GM19397 (cell line): ENCODE measurements at regions not wholly inside any gene's neighbourhood (a gene's known extent, or its start where the extent isn't known, plus 50 kb on each side); places are given as distances from the start of the nearest gene placed in this dataset.

Experiments used
- ATAC-seq: cut with Tn5 transposase; IDR thresholded peaks from one replicate; pipeline ENCODE4 v1.9.1; 2021; ENCODE audit warnings: mild to moderate bottlenecking, moderate library complexity; ENCODE audit not compliant: unreplicated experiment

DNA sequence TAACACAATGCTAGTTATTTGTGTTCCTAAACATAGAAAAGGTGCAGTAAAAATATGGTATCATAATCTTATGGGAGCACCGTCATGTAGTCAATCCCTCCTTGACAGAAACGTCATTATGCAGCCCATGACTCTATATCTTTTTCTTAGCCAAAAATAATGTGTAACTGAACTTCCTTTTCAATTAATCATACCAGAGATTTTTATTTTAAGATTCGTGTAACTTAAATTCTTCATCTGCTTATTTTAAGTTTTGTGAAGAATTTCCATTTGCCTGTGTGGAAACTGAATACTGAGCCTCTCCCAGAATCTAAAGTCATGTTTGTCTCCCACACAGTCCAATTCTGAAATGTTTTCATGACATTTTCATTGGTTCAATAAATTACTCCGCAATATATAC, 699.1 kb downstream of the KCNA4 start:
- ATAC-seq = no peak

GRCh38 chr11:29315275-29315674, 701.6 kb downstream of the KCNA4 start:
- no peak for ATAC-seq

DNA sequence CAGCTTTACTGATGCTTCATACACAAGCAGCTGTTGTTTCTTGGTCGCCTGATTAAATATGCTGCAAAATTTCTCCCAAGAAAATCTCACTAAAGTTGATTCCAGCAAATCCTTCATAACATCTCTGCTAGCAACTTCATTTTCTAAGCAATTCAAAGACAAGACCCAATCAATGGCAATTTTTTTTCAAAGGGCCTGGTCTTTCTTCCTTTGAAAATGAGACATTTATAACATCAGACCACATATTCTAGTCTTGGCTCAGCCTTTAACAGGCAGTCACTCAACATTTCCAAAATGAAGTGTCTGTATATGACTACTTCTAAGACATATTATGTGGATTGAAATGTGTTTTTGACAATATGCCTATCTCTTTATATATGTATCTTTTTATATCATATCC, 702.6 kb downstream of the KCNA4 start:
- no peak for ATAC-seq

DNA sequence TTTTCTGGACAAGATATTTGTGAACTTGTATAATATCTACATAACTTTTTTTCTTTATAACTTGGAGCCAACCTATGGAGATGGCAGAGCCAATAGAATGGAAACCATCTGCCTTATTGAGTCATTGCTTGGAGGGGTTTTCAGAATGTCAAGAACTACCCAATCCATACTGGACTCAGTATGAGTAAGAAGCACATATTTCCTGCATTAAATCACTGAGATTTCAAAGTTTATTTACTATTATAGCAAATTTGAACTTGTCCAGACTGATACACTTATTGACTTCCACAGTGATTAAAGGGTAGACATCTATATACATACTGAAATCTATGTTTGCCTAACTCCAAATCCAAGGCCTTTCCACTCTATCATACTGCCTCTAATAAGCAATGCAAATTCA, 704.0 kb downstream of the KCNA4 start:
- ATAC-seq = no peak

GRCh38 chr11:29310725-29311342, 706.0 kb downstream of the KCNA4 start:
- no peak for ATAC-seq

DNA sequence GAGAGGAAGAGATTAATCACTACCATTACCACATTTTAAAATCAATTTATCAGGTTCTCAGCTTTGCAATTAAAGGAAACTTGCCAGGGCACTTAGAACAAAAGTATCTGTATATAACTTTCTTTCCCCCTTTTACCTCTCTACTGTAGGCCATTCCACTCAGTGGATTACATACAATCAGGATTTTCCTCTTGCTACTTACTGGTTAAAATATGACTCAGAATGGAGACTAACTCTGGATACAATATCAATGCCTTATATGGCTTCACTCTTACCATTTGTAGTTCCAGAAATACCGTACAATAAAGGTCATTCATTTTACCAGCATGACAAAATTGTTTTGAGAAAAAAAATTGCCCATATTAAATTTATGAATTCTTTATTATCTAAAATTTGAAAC, 706.8 kb downstream of the KCNA4 start:
- no peak for ATAC-seq

DNA sequence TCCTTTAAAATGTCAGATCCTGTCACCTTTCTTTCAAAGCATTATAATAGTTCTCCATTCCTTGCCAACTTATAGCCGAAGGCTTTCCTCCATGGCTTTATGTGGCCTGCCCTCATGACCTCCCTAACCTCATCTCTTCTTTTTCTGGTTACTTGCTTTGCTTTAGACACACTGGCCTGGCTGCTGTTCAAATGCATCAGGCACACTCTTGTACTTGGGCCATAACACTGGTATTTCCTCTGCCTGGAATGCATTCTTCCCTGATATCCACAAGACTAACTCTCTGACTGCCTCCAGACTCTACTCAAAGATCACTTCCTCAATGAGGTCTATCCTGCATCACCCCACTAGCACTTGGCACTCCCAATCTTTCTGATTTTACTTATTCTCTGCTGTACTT, 710.3 kb downstream of the KCNA4 start:
- ATAC-seq = no peak

DNA sequence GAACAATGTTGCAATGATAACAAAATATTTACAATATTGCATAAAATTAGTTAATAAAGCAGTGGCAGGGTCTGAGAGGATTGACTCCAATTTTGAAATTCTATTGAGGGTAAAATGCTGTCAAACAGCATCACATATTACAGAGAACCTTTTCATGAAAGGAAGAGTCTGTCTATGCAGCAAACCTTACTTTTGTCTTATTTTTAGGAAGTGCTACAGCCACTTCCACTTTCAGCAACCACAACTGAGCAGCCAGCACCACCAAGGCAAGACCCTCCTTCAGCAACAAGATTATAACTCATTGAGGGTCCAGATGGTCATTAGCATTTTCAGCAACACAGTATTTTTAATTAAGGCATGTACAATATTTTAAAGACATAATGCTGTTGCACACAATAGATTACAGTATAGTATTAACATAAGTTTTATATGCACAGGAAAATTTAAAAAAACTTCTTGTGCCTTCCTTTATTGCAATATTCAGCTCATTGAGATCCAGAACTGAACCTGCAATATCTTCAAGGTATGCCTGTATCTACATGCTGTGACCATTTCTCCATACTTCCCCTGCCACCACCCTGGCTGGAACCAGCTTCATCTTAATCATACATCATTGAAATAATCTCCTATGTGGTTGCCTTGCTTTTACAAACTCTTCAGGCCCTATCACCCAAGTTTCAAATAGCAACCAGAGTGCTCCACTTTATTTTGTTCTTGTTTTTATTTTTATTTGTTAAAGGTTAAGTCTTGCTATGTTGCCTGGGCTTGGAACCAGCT, 711.2 kb downstream of the KCNA4 start:
- ATAC-seq = no peak

- ATAC-seq = no peak
These were observed 716.4 kb downstream of the KCNA4 start for GRCh38 chr11:29300420-29300819.

DNA sequence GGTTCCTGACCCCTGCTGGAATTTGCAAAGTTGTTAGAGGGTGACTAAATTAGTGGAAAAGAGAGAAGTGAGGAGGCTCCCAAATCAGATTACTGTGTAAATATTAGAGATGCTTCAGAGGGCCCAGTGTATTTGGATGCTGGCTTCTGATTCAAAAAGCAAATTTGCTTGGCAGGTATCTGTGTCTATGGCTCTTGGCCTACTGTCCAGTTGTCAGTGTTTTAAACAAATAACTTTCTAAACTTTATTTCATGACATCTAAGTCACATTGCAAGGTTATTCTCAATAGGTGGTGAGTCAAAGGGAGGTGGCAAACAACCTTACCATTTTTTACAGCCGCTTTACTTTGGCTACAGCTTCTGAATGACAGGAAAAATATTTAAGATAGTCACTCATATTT, 720.1 kb downstream of the KCNA4 start:
- ATAC-seq = no peak

DNA sequence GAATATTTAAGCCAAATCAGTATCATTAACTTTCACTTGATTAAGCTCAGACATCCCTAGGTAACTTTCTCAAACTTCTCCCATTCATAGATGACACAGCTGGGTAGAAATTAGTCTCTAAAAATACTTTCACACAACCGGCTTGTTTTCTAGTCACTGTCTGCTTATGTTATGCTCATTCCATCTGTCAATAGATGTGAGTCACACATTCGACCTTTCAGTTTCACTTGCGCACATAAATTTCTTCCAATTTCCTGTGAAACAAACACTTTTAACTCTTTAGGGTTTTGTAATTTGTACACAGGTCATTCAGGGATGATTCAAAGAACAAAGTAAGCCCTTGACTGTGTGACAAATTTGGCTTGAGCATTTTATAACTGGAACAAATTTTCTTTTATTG, 723.0 kb downstream of the KCNA4 start:
- ATAC-seq = peak; percentile 96

- ATAC-seq = no peak
These were observed 734.7 kb downstream of the KCNA4 start for GRCh38 chr11:29282088-29282487.

- ATAC-seq = no peak
These were observed 735.5 kb downstream of the KCNA4 start for GRCh38 chr11:29281271-29281777.

DNA sequence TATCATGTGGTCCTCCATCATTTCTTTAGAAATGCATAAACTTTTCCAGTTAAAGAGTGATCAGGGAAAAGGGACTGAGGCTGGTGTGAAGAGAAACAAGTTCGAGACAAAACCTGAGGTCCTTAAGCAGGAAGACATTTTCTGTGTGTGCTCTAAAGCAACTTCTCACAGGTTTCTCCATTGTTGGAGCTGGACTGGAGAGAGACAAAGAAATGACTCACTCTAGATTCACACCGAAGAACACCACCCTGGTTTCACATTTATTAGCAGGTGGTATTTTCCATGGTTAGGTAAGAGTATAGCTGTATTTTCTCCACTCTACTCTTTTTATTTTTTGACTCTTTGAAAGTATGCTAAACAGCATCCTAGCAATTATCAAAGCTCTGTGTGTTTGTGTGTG, 736.4 kb downstream of the KCNA4 start:
- no peak for ATAC-seq

- ATAC-seq = no peak
These were observed 737.1 kb downstream of the KCNA4 start for GRCh38 chr11:29279716-29280115.

DNA sequence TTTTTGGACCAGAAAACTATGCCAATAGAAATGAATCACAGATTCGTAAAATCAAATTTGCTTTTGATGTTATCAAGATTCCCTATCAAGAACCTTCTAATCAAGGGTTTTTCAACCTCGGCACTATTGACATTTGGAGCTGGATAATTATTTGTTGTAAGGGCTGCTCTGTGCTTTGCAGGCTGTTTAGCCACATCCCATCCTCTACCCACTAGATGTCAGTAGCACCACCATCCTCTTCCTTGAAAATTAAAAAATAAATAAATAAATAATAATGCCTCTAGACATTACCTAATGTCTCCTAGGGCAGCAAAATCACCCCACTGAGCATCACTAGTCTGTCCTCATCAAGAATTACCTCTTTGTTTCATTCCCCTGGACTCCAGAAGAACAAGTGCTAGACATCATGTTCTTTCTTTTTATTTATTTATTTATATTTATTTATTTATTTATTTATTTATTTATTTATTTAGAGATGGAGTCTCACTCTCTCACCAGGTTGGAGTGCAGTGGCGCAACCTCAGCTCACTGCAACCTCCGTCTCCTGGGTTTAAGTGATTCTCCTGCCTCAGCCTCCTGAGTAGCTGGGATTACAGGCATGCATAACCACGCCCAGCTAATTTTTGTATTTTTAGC, 744.7 kb downstream of the KCNA4 start:
- ATAC-seq = no peak

- no peak for ATAC-seq
These were observed 745.2 kb downstream of the KCNA4 start for GRCh38 chr11:29271616-29272015.

- no peak for ATAC-seq
These were observed 748.1 kb downstream of the KCNA4 start for GRCh38 chr11:29268733-29269132.

DNA sequence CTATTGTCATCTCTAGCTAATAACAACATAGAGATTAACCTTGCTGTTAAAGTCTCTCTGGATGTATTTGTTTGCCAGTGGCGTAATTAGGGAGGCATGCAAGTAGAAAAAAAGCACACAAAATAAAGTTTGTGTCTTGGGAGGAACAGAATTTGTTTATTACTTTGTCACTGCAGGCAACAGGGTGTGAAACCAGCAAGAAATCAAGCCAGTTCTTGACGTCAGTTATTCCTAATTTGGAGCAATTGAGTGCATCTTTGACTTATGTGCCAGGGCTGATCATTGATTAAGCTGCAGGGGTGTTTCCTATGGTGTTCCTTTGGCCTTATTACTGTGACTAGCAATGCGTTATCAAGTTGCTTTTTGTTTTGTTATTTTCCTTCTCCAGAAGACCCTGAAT, 751.0 kb downstream of the KCNA4 start:
- no peak for ATAC-seq

- ATAC-seq = no peak
These were observed 751.4 kb downstream of the KCNA4 start for GRCh38 chr11:29265381-29265780.

GRCh38 chr11:29263971-29264682, 752.7 kb downstream of the KCNA4 start:
- no peak for ATAC-seq
